Muscle of leg (tissue), 3 donors: ENCODE measurements at regions not wholly inside any gene's neighbourhood (a gene's known extent, or its start where the extent isn't known, plus 50 kb on each side); places are given as distances from the start of the nearest gene placed in this dataset.
"Not testable (repeated sequence)": the region's sequence is repeated elsewhere in the genome, so short reads cannot be mapped to it uniquely, and the experiment has no call there.

ENCODE experiments used
- DNase-seq: peaks from one replicate; pipeline ENCODE4 v3.0.0; 2013
- H3K27ac ChIP-seq: one replicate; pipeline ENCODE4 v1.5.1; 2013; ENCODE audit warnings: mild to moderate bottlenecking, low read length, control low read depth
- H3K27me3 ChIP-seq: one replicate; pipeline ENCODE4 v1.6.1; 2013; ENCODE audit warnings: low read length; ENCODE audit not compliant: control insufficient read depth, insufficient read depth
- H3K36me3 ChIP-seq: one replicate; pipeline ENCODE4 v1.6.1; 2013; ENCODE audit warnings: low read length; ENCODE audit not compliant: control insufficient read depth, insufficient read depth
- H3K4me1 ChIP-seq: one replicate; pipeline ENCODE4 v1.6.1; 2013; ENCODE audit warnings: low read length; ENCODE audit not compliant: control insufficient read depth, insufficient read depth
- H3K4me3 ChIP-seq: one replicate; pipeline ENCODE4 v1.5.1; 2013; ENCODE audit warnings: low read length, control low read depth
- H3K9me3 ChIP-seq: replicated peaks from 2 replicates; pipeline ENCODE4 v1.6.1; 2013; ENCODE audit warnings: low read depth, low read length; ENCODE audit not compliant: control insufficient read depth
- whole genome bisulfite sequencing: methylation state at CpG from one replicate; pipeline ENCODE4 v1.1.5; 2013; ENCODE audit warnings: missing lambda C conversion rate; ENCODE audit not compliant: insufficient coverage; 5-methylcytosine and 5-hydroxymethylcytosine counted together

GRCh38 chr18:62454527-62454926, 68.3 kb upstream of the ZCCHC2 start:
- H3K36me3 ChIP-seq = no peaks in the 10 kb centered on the region
- H3K4me3 ChIP-seq = no peak overlapping the region
- H3K4me1 ChIP-seq = peaks cover 8% of the 10 kb centered on the region
- whole genome bisulfite sequencing = 93% methylated on average over 4 of the region's 5 CpGs
- H3K27me3 ChIP-seq = peaks cover 5% of the 10 kb centered on the region
- no peaks in the 10 kb centered on the region for H3K9me3 ChIP-seq
- H3K27ac ChIP-seq = no peak overlapping the region
- DNase-seq = no peak

- Histone ChIP-seq H3K27me3 (peaks cover 5% of the 10 kb centered on the region), H3K36me3 (no peaks in the 10 kb centered on the region), H3K4me1 (peaks cover 8% of the 10 kb centered on the region), H3K27ac (no peak overlapping the region), H3K9me3 (no peaks in the 10 kb centered on the region), H3K4me3 (no peak overlapping the region)
- DNase-seq = no peak
- WGBS = no CpG with 5 or more reads among the region's 5 CpGs
Observed at GRCh38 chr18:62455222-62455621, 67.6 kb upstream of the ZCCHC2 start.

- DNase-seq = no peak
- no peaks in the 10 kb centered on the region for H3K4me1 ChIP-seq
- no CpG with 5 or more reads among the region's 3 CpGs for WGBS
- H3K27me3 ChIP-seq = peaks cover 5% of the 10 kb centered on the region
- H3K36me3 ChIP-seq = no peaks in the 10 kb centered on the region
- H3K4me3 ChIP-seq = no peak overlapping the region
- H3K27ac ChIP-seq = no peak overlapping the region
- H3K9me3 ChIP-seq = no peaks in the 10 kb centered on the region
Observed at GRCh38 chr18:62457877-62458276, 64.9 kb upstream of the ZCCHC2 start.

GRCh38 chr18:62458346-62458745, 64.5 kb upstream of the ZCCHC2 start:
- WGBS = 60% methylated on average over 1 of the region's 2 CpGs

DNA sequence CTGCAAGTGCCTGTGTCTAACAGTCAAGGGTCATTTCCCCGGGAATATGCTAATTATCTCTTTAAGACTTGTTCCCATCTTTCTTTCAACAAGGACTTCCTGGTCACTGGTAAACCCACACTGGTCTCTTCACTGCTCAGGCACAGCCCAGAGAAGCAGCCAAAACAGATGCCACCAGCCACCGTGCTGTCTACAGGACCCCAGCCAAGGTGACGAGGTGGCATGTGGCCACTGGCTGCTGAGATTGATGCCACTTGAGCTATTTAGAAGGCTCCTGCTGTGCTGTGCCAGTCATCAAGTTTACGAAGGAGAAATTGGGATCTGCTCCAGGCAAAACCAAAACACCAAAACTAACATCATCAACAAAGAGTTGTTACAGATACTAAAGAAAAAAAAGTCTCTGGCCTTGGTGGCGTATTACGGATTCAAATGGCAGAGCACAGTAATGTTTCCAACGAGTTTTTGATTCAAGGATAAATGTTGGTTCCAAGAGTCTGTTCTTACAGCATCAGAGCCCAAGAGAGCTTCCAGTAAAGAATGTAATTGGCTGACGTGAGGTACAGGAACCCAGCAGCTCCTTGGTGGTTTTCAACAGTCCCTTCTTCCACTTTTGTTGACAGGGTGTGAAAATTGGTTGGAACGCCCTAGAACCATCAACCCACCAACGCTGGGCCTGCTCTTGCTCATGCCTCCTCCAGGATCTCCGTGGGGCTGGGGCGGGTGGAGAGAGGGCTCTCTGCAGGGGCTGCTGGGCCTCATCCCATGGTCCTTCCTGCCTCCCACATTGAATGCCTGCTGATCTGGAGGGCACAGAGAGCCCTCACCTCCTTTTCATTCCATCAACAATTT, 63.7 kb upstream of the ZCCHC2 start:
- Histone ChIP-seq H3K9me3 (no peaks in the 10 kb centered on the region), H3K4me1 (no peaks in the 10 kb centered on the region), H3K27ac (no peak overlapping the region), H3K4me3 (no peak overlapping the region), H3K36me3 (no peaks in the 10 kb centered on the region), H3K27me3 (peaks cover 5% of the 10 kb centered on the region)
- no peak for DNase-seq
- WGBS = 62% methylated on average over 11 of the region's 12 CpGs

More at GRCh38 chr18:62458346-62458745, 64.5 kb upstream of the ZCCHC2 start:
- Histone ChIP-seq H3K27ac (no peak overlapping the region), H3K27me3 (peaks cover 5% of the 10 kb centered on the region), H3K36me3 (no peaks in the 10 kb centered on the region), H3K4me1 (no peaks in the 10 kb centered on the region), H3K9me3 (no peaks in the 10 kb centered on the region), H3K4me3 (no peak overlapping the region)
- no peak for DNase-seq

- Histone ChIP-seq H3K27ac (no peak overlapping the region), H3K4me3 (no peak overlapping the region), H3K4me1 (no peaks in the 10 kb centered on the region), H3K27me3 (peaks cover 3% of the 10 kb centered on the region), H3K36me3 (no peaks in the 10 kb centered on the region), H3K9me3 (peaks cover 2% of the 10 kb centered on the region)
- WGBS = no CpG with 5 or more reads among the region's 1 CpG
- DNase-seq = no peak
Observed at GRCh38 chr18:62460851-62461300, 61.9 kb upstream of the ZCCHC2 start.

GRCh38 chr18:62461591-62461990, 61.2 kb upstream of the ZCCHC2 start:
- WGBS = no CpG with 5 or more reads among the region's 1 CpG

GRCh38 chr18:62464266-62464665, 58.6 kb upstream of the ZCCHC2 start:
- Histone ChIP-seq H3K36me3 (no peaks in the 10 kb centered on the region), H3K27me3 (peaks cover 2% of the 10 kb centered on the region), H3K27ac (no peak overlapping the region), H3K4me1 (no peaks in the 10 kb centered on the region), H3K4me3 (no peak overlapping the region), H3K9me3 (peaks cover 2% of the 10 kb centered on the region)
- WGBS = 83% methylated on average over 1 of the region's 1 CpG
- DNase-seq = no peak

More at GRCh38 chr18:62461591-62461990, 61.2 kb upstream of the ZCCHC2 start:
- no peaks in the 10 kb centered on the region for H3K36me3 ChIP-seq
- peaks cover 3% of the 10 kb centered on the region for H3K27me3 ChIP-seq
- H3K4me1 ChIP-seq = no peaks in the 10 kb centered on the region
- H3K4me3 ChIP-seq = no peak overlapping the region
- peaks cover 2% of the 10 kb centered on the region for H3K9me3 ChIP-seq
- DNase-seq = no peak
- H3K27ac ChIP-seq = no peak overlapping the region

- not testable (repeated sequence) for H3K4me1 ChIP-seq, H3K9me3 ChIP-seq, H3K4me3 ChIP-seq, H3K27me3 ChIP-seq, DNase-seq, H3K36me3 ChIP-seq, H3K27ac ChIP-seq
- 94% methylated on average over 2 of the region's 5 CpGs for WGBS
Observed at GRCh38 chr18:62469131-62469530, 53.7 kb upstream of the ZCCHC2 start.
